ENCODE measurements at regions not wholly inside any gene's neighbourhood (a gene's known extent, or its start where the extent isn't known, plus 50 kb on each side); places are given as distances from the start of the nearest gene placed in this dataset.
"Not testable (repeated sequence)": the region's sequence is repeated elsewhere in the genome, so short reads cannot be mapped to it uniquely, and the experiment has no call there.

- Histone ChIP-seq H3K4me1 (no peaks in the 10 kb centered on the region), H3K9me3 (no peaks in the 10 kb centered on the region), H3K27me3 (no peaks in the 10 kb centered on the region), H3K4me3 (no peak overlapping the region), H3K27ac (no peak overlapping the region), H3K36me3 (no peaks in the 10 kb centered on the region)
- 75% methylated on average over 1 of the region's 1 CpG for WGBS
- no peak for TF ChIP-seq POLR2A (IDR thresholded peaks at IDR 0.05)
- DNase-seq (ENCODE audit: low spot score in 2 of 2), result no peak
Measured at GRCh38 chr2:58700591-58700990, 459.5 kb upstream of the FANCL start.

GRCh38 chr2:58699411-58699810 lies 458.3 kb upstream of the FANCL start:
- WGBS, result 68% methylated on average over 3 of the region's 3 CpGs
- no peak for DNase-seq (ENCODE audit: low spot score in 2 of 2)
- Histone ChIP-seq H3K9me3 (no peaks in the 10 kb centered on the region), H3K27me3 (no peaks in the 10 kb centered on the region), H3K27ac (no peak overlapping the region), H3K4me1 (no peaks in the 10 kb centered on the region), H3K4me3 (no peak overlapping the region), H3K36me3 (no peaks in the 10 kb centered on the region)
- TF ChIP-seq CTCF (IDR thresholded peaks at IDR 0.05), result no peak
- TF ChIP-seq EP300 (IDR thresholded peaks at IDR 0.05), result no peak
- TF ChIP-seq POLR2AphosphoS5 (IDR thresholded peaks at IDR 0.05), result no peak
- no peak for TF ChIP-seq POLR2A (IDR thresholded peaks at IDR 0.05)

- Histone ChIP-seq H3K4me1 (no peaks in the 10 kb centered on the region), H3K4me3 (no peak overlapping the region), H3K27me3 (no peaks in the 10 kb centered on the region), H3K36me3 (no peaks in the 10 kb centered on the region), H3K27ac (no peak overlapping the region), H3K9me3 (no peaks in the 10 kb centered on the region)
- DNase-seq (ENCODE audit: low spot score in 2 of 2), result no peak
- no peak for TF ChIP-seq CTCF (IDR thresholded peaks at IDR 0.05)
- no peak for TF ChIP-seq POLR2A (IDR thresholded peaks at IDR 0.05)
- TF ChIP-seq EP300 (IDR thresholded peaks at IDR 0.05), result no peak
- TF ChIP-seq POLR2AphosphoS5 (IDR thresholded peaks at IDR 0.05), result no peak
- 72% methylated on average over 4 of the region's 4 CpGs for WGBS
Measured at GRCh38 chr2:58698620-58699019, 457.5 kb upstream of the FANCL start.

GRCh38 chr2:58694114-58694513 lies 453.0 kb upstream of the FANCL start:
- not testable (repeated sequence) for H3K36me3 ChIP-seq; H3K9me3 ChIP-seq; H3K27me3 ChIP-seq; H3K4me1 ChIP-seq; H3K27ac ChIP-seq; DNase-seq (ENCODE audit: low spot score in 2 of 2); H3K4me3 ChIP-seq
- 96% methylated on average over 2 of the region's 2 CpGs for WGBS

- WGBS, result 85% methylated on average over 2 of the region's 2 CpGs
- not testable (repeated sequence) for H3K36me3 ChIP-seq; H3K27me3 ChIP-seq; H3K27ac ChIP-seq; H3K4me1 ChIP-seq; DNase-seq (ENCODE audit: low spot score in 2 of 2); H3K9me3 ChIP-seq; H3K4me3 ChIP-seq
Measured at GRCh38 chr2:58691041-58691440, 449.9 kb upstream of the FANCL start.

- Histone ChIP-seq H3K9me3 (no peaks in the 10 kb centered on the region), H3K4me1 (no peaks in the 10 kb centered on the region), H3K4me3 (no peak overlapping the region), H3K27me3 (no peaks in the 10 kb centered on the region), H3K27ac (no peak overlapping the region), H3K36me3 (no peaks in the 10 kb centered on the region)
- TF ChIP-seq POLR2AphosphoS5 (IDR thresholded peaks at IDR 0.05) (no peak), CTCF (IDR thresholded peaks at IDR 0.05) (no peak), EP300 (IDR thresholded peaks at IDR 0.05) (no peak), POLR2A (IDR thresholded peaks at IDR 0.05) (no peak)
- DNase-seq (ENCODE audit: low spot score in 2 of 2), result no peak
- 56% methylated on average over 4 of the region's 4 CpGs for WGBS
Measured at GRCh38 chr2:58688813-58689212, 447.7 kb upstream of the FANCL start.

- no peaks in the 10 kb centered on the region for H3K4me1 ChIP-seq
- TF ChIP-seq CTCF (IDR thresholded peaks at IDR 0.05), result no peak
- TF ChIP-seq POLR2A (IDR thresholded peaks at IDR 0.05), result no peak
- TF ChIP-seq EP300 (IDR thresholded peaks at IDR 0.05), result no peak
- TF ChIP-seq POLR2AphosphoS5 (IDR thresholded peaks at IDR 0.05), result no peak
- 94% methylated on average over 1 of the region's 1 CpG for WGBS
- DNase-seq (ENCODE audit: low spot score in 2 of 2), result no peak
- H3K27me3 ChIP-seq, result no peaks in the 10 kb centered on the region
- H3K4me3 ChIP-seq, result no peak overlapping the region
- no peaks in the 10 kb centered on the region for H3K36me3 ChIP-seq
- no peaks in the 10 kb centered on the region for H3K9me3 ChIP-seq
- no peak overlapping the region for H3K27ac ChIP-seq
Measured at GRCh38 chr2:58686776-58687175, 445.7 kb upstream of the FANCL start.
